PFSK-1 (cell line): ENCODE measurements at regions not wholly inside any gene's neighbourhood (a gene's known extent, or its start where the extent isn't known, plus 50 kb on each side); places are given as distances from the start of the nearest gene placed in this dataset.
A peak's percentile ranks its signal among the peaks of the same experiment; 100 is the strongest.

ENCODE experiments used
- FOXP2 ChIP-seq: optimal IDR thresholded peaks from 2 replicates; pipeline ENCODE3; 2011; ENCODE audit warnings: borderline replicate concordance, control low read depth, inconsistent platforms; ENCODE audit not compliant: insufficient read depth; ENCODE audit errors: extremely low read length, extremely low read depth
- POLR2AphosphoS5 ChIP-seq: IDR thresholded peaks from 2 replicates; pipeline ENCODE4 v1.6.1; 2012; ENCODE audit warnings: low read depth, mild to moderate bottlenecking, control low read depth, low read length, moderate library complexity
- SIN3A ChIP-seq: IDR thresholded peaks from 2 replicates; pipeline ENCODE4 v1.6.1; 2012; ENCODE audit warnings: mild to moderate bottlenecking, low read length, moderate library complexity, borderline replicate concordance; ENCODE audit not compliant: insufficient read depth
- TAF1 ChIP-seq: IDR thresholded peaks from 2 replicates; pipeline ENCODE4 v1.6.1; 2012; ENCODE audit warnings: low read length, control low read depth, borderline replicate concordance; ENCODE audit not compliant: insufficient read depth
- TF ChIP-seq, protein P1 (sequence below), 2 experiments: IDR thresholded peaks; 2 replicates each; pipeline versions ENCODE4 v1.6.1 to v1.8.0; 2011 to 2012; ENCODE audit warnings: low read depth in 2 of 2, low read length in 2 of 2, control low read depth in 1 of 2, inconsistent platforms in 1 of 2, mild to moderate bottlenecking in 1 of 2, moderate library complexity in 1 of 2; ENCODE audit not compliant: insufficient read depth in 1 of 2

GRCh38 chr13:53250977-53251376 lies 222.4 kb downstream of the OLFM4 start:
- TF ChIP-seq TAF1 (no peak), FOXP2 (no peak), POLR2AphosphoS5 (no peak), SIN3A (no peak)
- TF ChIP-seq, protein P1, sequence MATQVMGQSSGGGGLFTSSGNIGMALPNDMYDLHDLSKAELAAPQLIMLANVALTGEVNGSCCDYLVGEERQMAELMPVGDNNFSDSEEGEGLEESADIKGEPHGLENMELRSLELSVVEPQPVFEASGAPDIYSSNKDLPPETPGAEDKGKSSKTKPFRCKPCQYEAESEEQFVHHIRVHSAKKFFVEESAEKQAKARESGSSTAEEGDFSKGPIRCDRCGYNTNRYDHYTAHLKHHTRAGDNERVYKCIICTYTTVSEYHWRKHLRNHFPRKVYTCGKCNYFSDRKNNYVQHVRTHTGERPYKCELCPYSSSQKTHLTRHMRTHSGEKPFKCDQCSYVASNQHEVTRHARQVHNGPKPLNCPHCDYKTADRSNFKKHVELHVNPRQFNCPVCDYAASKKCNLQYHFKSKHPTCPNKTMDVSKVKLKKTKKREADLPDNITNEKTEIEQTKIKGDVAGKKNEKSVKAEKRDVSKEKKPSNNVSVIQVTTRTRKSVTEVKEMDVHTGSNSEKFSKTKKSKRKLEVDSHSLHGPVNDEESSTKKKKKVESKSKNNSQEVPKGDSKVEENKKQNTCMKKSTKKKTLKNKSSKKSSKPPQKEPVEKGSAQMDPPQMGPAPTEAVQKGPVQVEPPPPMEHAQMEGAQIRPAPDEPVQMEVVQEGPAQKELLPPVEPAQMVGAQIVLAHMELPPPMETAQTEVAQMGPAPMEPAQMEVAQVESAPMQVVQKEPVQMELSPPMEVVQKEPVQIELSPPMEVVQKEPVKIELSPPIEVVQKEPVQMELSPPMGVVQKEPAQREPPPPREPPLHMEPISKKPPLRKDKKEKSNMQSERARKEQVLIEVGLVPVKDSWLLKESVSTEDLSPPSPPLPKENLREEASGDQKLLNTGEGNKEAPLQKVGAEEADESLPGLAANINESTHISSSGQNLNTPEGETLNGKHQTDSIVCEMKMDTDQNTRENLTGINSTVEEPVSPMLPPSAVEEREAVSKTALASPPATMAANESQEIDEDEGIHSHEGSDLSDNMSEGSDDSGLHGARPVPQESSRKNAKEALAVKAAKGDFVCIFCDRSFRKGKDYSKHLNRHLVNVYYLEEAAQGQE (IDR thresholded peaks at IDR 0.05; ENCODE audit: insufficient read depth in 1 of 2, low read depth in 2 of 2, low read length in 2 of 2), result no peak

DNA sequence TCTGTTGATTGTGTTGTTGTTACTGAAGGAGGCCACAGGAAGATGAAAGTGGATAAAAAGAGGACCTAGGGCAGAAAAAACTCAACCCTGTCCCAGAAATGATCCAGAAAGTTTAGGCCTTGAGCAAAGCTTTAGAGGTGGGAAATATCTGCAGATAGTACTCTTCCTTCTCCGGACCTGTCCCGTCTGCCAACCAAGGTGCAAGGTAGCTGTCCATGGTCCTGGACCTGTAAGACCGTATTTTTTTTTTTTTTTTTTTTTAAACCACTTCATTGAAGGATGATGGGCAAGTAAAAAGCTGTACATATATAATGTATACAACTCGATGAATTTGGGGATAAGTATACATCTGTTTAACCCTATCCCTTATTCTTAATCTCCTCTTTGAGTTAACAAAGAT lies 225.9 kb downstream of the OLFM4 start:
- TF ChIP-seq TAF1 (no peak), SIN3A (no peak)
- TF ChIP-seq, protein P1 (IDR thresholded peaks at IDR 0.05; ENCODE audit: insufficient read depth in 1 of 2, low read depth in 2 of 2, low read length in 2 of 2), result peak; percentile 81 to 96

DNA sequence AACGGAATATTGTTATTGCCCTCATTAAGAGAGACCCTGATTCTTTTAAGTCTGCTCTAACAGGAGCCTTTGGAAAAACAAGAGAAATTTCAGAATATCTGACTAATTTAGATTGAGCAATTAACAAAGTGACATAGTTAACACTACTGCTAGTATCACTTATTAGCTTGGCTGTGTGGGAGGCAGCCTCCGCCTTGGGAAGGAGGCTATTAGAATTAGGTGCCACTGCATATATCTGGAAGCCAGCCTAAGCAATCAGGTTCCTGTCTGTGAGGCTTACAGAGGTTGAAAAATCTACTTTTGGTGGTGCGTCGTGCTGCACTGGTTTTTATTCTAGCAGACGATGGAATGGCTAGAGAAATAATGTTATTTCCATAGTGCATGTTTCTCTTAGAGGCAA lies 227.2 kb downstream of the OLFM4 start:
- TF ChIP-seq SIN3A (no peak), TAF1 (no peak), FOXP2 (no peak), POLR2AphosphoS5 (no peak)
- TF ChIP-seq, protein P1 (IDR thresholded peaks at IDR 0.05; ENCODE audit: insufficient read depth in 1 of 2, low read depth in 2 of 2, low read length in 2 of 2), result no peak

DNA sequence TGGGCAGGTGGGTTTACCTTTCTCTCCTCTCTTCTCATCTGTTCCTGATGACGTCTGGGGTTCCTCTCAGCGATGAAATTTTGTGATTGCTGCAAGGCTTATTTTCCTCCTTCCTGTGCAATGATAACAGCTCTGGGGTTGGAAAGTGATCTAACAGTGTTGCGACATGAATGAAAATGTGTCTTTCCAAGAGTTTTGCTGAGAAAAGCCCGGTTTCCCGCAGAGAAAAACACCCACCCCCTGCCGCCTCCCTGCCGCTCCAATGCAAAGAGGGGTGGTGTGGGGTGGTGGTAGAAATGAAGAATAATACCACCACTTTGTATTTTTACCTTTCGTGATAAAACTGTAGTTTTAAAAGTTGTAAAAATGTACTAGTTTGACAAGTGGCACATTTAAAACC lies 232.0 kb downstream of the OLFM4 start:
- no peak for TF ChIP-seq SIN3A

DNA sequence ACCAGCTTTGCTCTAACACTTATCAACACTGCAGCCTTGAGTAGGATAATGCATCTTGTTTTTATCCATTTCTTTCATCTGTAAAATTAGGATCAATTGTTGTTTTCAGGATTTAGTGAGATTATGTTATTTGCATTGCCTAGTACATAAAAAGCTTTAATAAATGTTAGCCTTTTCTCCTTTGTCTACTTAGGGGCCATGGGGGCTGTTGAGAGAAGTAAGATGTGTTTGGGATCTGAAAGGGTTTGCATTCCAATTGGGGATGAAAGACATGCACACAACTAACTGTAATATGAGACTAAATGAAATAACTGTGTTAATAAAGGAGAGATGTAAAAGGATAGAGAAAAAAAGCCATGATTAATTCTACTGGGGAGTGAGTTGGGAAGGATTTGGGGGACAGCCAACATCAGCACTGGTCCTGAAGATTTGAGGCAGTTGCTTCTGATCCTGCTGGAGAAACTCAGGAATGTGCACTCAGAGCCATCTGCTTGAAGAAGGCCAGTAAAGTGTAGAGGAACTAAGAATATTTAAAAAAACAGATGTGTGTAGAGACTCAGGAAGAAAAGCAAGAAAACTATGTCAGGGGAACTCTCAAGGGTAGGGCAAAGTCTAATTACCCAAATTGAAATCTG lies 236.3 kb downstream of the OLFM4 start:
- TF ChIP-seq TAF1 (no peak), SIN3A (no peak), FOXP2 (no peak), POLR2AphosphoS5 (no peak)
- TF ChIP-seq, protein P1 (IDR thresholded peaks at IDR 0.05; ENCODE audit: insufficient read depth in 1 of 2, low read depth in 2 of 2, low read length in 2 of 2), result no peak
